Sciatic nerve (tissue), 2 donors: ENCODE measurements at regions not wholly inside any gene's neighbourhood (a gene's known extent, or its start where the extent isn't known, plus 50 kb on each side); places are given as distances from the start of the nearest gene placed in this dataset.
A peak's percentile ranks its signal among the peaks of the same experiment; 100 is the strongest.
"Not testable (repeated sequence)": the region's sequence is repeated elsewhere in the genome, so short reads cannot be mapped to it uniquely, and the experiment has no call there.

Experiments
- ATAC-seq: fragments of 200-7000 bp; cut with Tn5 transposase; one replicate; pipeline ENCODE4 v1.9.1; 2020; ENCODE audit warnings: mild to moderate bottlenecking, moderate library complexity
- DNase-seq: peaks from one replicate; pipeline ENCODE4 v3.0.0-alpha.2; 2020; ENCODE audit warnings: low spot score
- intact Hi-C: fragments of 100-400 bp; cut with DNase I; formaldehyde crosslinking; loops from one replicate; pipeline ENCODE4 v1.14.2; 2022
- donor health status: DM: no; HTN: no; CAD: no.
- donor health status: DM: no; HTN: no; CAD: no.

- ATAC-seq, intact Hi-C loops, DNase-seq: not testable (repeated sequence)
Observed at GRCh38 chr11:101231207-101231834, 101.7 kb upstream of the PGR start.

GRCh38 chr11:101226617-101227016 lies 97.0 kb upstream of the PGR start:
- DNase-seq (no peak), ATAC-seq (peak; percentile 80)
- intact Hi-C loops: no loop called here

GRCh38 chr11:101224221-101224620 lies 94.6 kb upstream of the PGR start:
- DNase-seq (no peak), ATAC-seq (no peak)
- intact Hi-C loops: loop anchor here (5.0 kb wide), 1 partner anchor 1638 kb away; no protein-coding TSS in a partner anchor

- not testable (repeated sequence) for ATAC-seq
Observed at GRCh38 chr11:101218091-101218490, 88.5 kb upstream of the PGR start.

GRCh38 chr11:101216091-101216490 lies 86.5 kb upstream of the PGR start:
- intact Hi-C loops, DNase-seq, ATAC-seq: not testable (repeated sequence)

More at GRCh38 chr11:101218091-101218490, 88.5 kb upstream of the PGR start:
- intact Hi-C loops, DNase-seq: not testable (repeated sequence)

GRCh38 chr11:101215069-101215468 lies 85.5 kb upstream of the PGR start:
- intact Hi-C loops: no loop called here
- ATAC-seq (no peak), DNase-seq (no peak)

- no peak for ATAC-seq
- no peak for DNase-seq
- intact Hi-C loops: no loop called here
Observed at GRCh38 chr11:101211407-101211975, 81.9 kb upstream of the PGR start.

GRCh38 chr11:101202614-101203013 lies 73.0 kb upstream of the PGR start:
- no peak for ATAC-seq
- intact Hi-C loops: no loop called here
- no peak for DNase-seq

- no peak for DNase-seq
- intact Hi-C loops: no loop called here
- no peak for ATAC-seq
Observed at GRCh38 chr11:101199416-101199815, 69.8 kb upstream of the PGR start.

GRCh38 chr11:101195294-101195693 lies 65.7 kb upstream of the PGR start:
- intact Hi-C loops: no loop called here
- DNase-seq (no peak), ATAC-seq (no peak)

- DNase-seq (no peak), ATAC-seq (no peak)
- intact Hi-C loops: no loop called here
Observed at GRCh38 chr11:101188801-101189200, 59.2 kb upstream of the PGR start.

- intact Hi-C loops: no loop called here
- DNase-seq: no peak
- no peak for ATAC-seq
Observed at GRCh38 chr11:101188173-101188572, 58.6 kb upstream of the PGR start.

- DNase-seq (no peak), ATAC-seq (no peak)
- intact Hi-C loops: no loop called here
Observed at GRCh38 chr11:101187748-101188147, 58.1 kb upstream of the PGR start.

GRCh38 chr11:101185985-101186384 lies 56.4 kb upstream of the PGR start:
- DNase-seq: no peak
- intact Hi-C loops: no loop called here
- ATAC-seq: no peak

- ATAC-seq (no peak), DNase-seq (no peak)
- intact Hi-C loops: no loop called here
Observed at GRCh38 chr11:101182467-101182866, 52.9 kb upstream of the PGR start.

GRCh38 chr11:101180481-101180880 lies 50.9 kb upstream of the PGR start:
- ATAC-seq (no peak), DNase-seq (no peak)
- intact Hi-C loops: no loop called here
